Spleen (tissue), 11 donors: ENCODE measurements at regions not wholly inside any gene's neighbourhood (a gene's known extent, or its start where the extent isn't known, plus 50 kb on each side); places are given as distances from the start of the nearest gene placed in this dataset.

Source experiments
- DNase-seq: peaks from one replicate; pipeline ENCODE4 v3.0.0-alpha.2; 2020
- H3K27ac ChIP-seq, 8 donors: fragments of 200-600 bp; sonication (generic) in 7 of 8; 1 replicate in 4 of 8; 2 replicates in 4 of 8; pipeline versions ENCODE4 v1.5.0 to v1.8.0; 2016 to 2021; ENCODE audit warnings: inconsistent platforms in 4 of 8, mild to moderate bottlenecking in 4 of 8, moderate library complexity in 1 of 8
- H3K27me3 ChIP-seq, 7 donors: fragments of 200-600 bp; sonication (generic) in 6 of 7; replicated peaks in 1 of 7; 1 replicate in 4 of 7; 2 replicates in 3 of 7; pipeline versions ENCODE4 v1.5.0 to v1.8.0; 2016 to 2021; ENCODE audit warnings: inconsistent platforms in 3 of 7, mild to moderate bottlenecking in 1 of 7
- H3K36me3 ChIP-seq, 6 donors: fragments of 200-600 bp; sonication (generic) in 5 of 6; 1 replicate in 4 of 6; 2 replicates in 2 of 6; pipeline versions ENCODE4 v1.5.0 to v1.8.0; 2016 to 2021; ENCODE audit warnings: inconsistent platforms in 2 of 6
- H3K4me1 ChIP-seq, 6 donors: fragments of 200-600 bp; sonication (generic) in 5 of 6; 1 replicate in 3 of 6; 2 replicates in 3 of 6; pipeline versions ENCODE4 v1.5.0 to v1.8.0; 2016 to 2021; ENCODE audit warnings: inconsistent platforms in 3 of 6
- H3K4me3 ChIP-seq, 8 donors: fragments of 200-600 bp; sonication (generic) in 7 of 8; 1 replicate in 4 of 8; 2 replicates in 4 of 8; pipeline versions ENCODE4 v1.5.0 to v1.8.0; 2016 to 2021; ENCODE audit warnings: inconsistent platforms in 4 of 8, mild to moderate bottlenecking in 4 of 8, moderate library complexity in 2 of 8
- H3K9me3 ChIP-seq, 8 donors: fragments of 200-600 bp; sonication (generic) in 7 of 8; 1 replicate in 4 of 8; 2 replicates in 4 of 8; pipeline versions ENCODE4 v1.5.0 to v1.8.0; 2016 to 2021; ENCODE audit warnings: inconsistent platforms in 4 of 8
- POLR2A ChIP-seq, 3 donors: fragments of 450-650 bp; IDR thresholded peaks; one replicate each; pipeline ENCODE4 v1.5.1; 2017; ENCODE audit warnings: antibody characterized with exemption in 3 of 3, mild to moderate bottlenecking in 1 of 3
- POLR2AphosphoS5 ChIP-seq, 3 donors: sonication (generic); formaldehyde crosslinking; IDR thresholded peaks; one replicate each; pipeline ENCODE4 v1.5.1; 2017; ENCODE audit warnings: antibody characterized with exemption in 3 of 3
- WGBS, 5 donors: extraction: QIAGEN DNeasy Blood & Tissue Kit in 3 of 5; methylation state at CpG; one replicate each; pipeline versions ENCODE4 v1.1.5 to v1.1.7; 2013 to 2018; 5-methylcytosine and 5-hydroxymethylcytosine counted together
- intact Hi-C: fragments of 100-400 bp; cut with DNase I; formaldehyde crosslinking; loops from one replicate; pipeline ENCODE4 v1.15.0; 2023; ENCODE audit warnings: low total_unique reads
- TF ChIP-seq, protein P1 (sequence below), 11 experiments: fragments of 200-600 bp in 7 of 11; fragments of 450-650 bp in 4 of 11; sonication (generic) in 4 of 11; IDR thresholded peaks in 8 of 11; conservative IDR thresholded peaks in 3 of 11; 1 replicate in 7 of 11; 2 replicates in 4 of 11; pipeline versions ENCODE4 v1.4.0 to v1.8.0; 2016 to 2021; ENCODE audit warnings: antibody characterized with exemption in 11 of 11, inconsistent platforms in 4 of 11, mild to moderate bottlenecking in 1 of 11
- donor health status: healthy with polysubstance abuse.
- donor health status: DM: no; HTN: no; CAD: no; lungs with moderate emphysema.
- donor health status: DM: no; HTN: no; CAD: no.
- donor health status: Bipolar disorder and iron deficiency.
- donor health status: healthy.
- donor health status: DM: no; HTN: no; CAD: no.
- donor health status: DM: yes; HTN: yes; CAD: no.

DNA sequence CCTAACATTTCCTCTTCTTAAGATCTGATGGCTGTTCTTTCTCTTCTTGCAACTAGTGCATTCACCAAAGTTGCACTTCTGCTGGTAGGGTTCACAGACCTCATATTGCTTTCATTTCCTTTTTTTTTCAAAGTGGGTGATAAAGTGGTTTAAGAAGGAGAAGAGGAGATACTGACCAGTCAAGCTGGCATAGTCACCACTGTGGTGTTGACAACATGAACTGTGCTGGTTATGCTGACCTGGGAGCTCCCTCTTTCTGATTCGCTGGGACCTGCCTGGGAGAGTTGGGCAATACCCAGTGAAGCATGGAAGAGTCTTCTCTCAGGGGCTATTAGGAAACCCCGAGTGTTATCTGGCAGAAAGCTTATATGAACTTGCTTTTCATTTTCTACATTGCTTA, 222.9 kb downstream of the SLITRK5 start:
- Histone ChIP-seq H3K4me1 (no peaks in the 10 kb centered on the region), H3K36me3 (no peaks in the 10 kb centered on the region), H3K4me3 (no peak overlapping the region), H3K9me3 (peaks cover 0 to 17% (median 0%) of the 10 kb centered on the region in 8 donors), H3K27ac (no peak overlapping the region), H3K27me3 (no peaks in the 10 kb centered on the region)
- no peak for DNase-seq
- 58 to 71% (median 66%) methylated on average over 2 of the region's 2 CpGs for WGBS, 5 donors
- TF ChIP-seq, protein P1, sequence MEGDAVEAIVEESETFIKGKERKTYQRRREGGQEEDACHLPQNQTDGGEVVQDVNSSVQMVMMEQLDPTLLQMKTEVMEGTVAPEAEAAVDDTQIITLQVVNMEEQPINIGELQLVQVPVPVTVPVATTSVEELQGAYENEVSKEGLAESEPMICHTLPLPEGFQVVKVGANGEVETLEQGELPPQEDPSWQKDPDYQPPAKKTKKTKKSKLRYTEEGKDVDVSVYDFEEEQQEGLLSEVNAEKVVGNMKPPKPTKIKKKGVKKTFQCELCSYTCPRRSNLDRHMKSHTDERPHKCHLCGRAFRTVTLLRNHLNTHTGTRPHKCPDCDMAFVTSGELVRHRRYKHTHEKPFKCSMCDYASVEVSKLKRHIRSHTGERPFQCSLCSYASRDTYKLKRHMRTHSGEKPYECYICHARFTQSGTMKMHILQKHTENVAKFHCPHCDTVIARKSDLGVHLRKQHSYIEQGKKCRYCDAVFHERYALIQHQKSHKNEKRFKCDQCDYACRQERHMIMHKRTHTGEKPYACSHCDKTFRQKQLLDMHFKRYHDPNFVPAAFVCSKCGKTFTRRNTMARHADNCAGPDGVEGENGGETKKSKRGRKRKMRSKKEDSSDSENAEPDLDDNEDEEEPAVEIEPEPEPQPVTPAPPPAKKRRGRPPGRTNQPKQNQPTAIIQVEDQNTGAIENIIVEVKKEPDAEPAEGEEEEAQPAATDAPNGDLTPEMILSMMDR (IDR thresholded peaks at IDR 0.05 in 8 of 11, conservative IDR thresholded peaks at IDR 0.05 in 3 of 11): no peak
- no peak for TF ChIP-seq POLR2A (IDR thresholded peaks at IDR 0.05)
- no peak for TF ChIP-seq POLR2AphosphoS5 (IDR thresholded peaks at IDR 0.05)
- intact Hi-C loops: no loop called here

DNA sequence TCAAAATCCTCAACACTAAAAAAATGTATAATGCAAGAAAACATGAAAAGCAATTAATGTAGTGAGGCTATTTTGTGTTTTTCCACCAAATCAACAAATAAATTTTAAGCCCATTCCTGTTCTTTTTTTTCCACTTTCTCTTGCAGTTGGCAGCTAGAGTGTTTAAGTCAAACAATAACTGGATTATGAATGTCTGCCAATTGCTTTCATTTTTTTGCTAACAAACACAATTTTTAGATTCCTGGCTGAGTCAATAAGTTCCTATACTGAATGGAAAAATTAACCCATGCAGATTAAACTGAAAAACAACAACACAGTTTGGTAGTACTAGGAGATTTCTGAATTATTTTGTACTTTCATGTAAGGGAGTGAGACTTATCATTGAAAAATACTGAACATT, 232.4 kb downstream of the SLITRK5 start:
- H3K27me3 ChIP-seq: no peaks in the 10 kb centered on the region
- H3K4me1 ChIP-seq: no peaks in the 10 kb centered on the region
- peaks cover 0 to 9% (median 2%) of the 10 kb centered on the region in 8 donors for H3K9me3 ChIP-seq
- TF ChIP-seq POLR2AphosphoS5 (IDR thresholded peaks at IDR 0.05): no peak
- TF ChIP-seq, protein P1 (IDR thresholded peaks at IDR 0.05 in 8 of 11, conservative IDR thresholded peaks at IDR 0.05 in 3 of 11): no peak
- no peak for TF ChIP-seq POLR2A (IDR thresholded peaks at IDR 0.05)
- H3K36me3 ChIP-seq: no peaks in the 10 kb centered on the region
- H3K27ac ChIP-seq: no peak overlapping the region
- H3K4me3 ChIP-seq: no peak overlapping the region
- intact Hi-C loops: no loop called here
- DNase-seq: no peak

DNA sequence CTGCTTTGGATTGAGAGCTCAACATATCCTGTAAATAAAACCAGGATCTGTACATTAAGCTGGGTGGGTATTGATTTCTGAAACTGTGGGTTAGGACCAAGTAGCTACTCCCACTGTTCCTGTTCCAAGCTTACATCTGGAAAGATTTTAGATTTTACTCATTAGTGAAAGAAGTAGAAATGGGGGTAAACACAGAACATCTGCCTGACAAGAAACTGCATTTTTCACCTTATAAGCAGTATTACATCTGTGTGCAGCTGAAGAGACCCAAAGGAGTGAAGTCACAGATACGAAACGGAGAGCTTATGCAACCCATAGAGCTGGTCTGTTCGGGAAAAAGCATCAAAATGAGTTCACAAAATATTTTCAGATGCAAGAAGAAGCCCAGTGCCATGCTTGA, 235.2 kb downstream of the SLITRK5 start:
- Histone ChIP-seq H3K27me3 (no peaks in the 10 kb centered on the region), H3K36me3 (no peaks in the 10 kb centered on the region), H3K27ac (no peak overlapping the region), H3K9me3 (peaks cover 0 to 9% (median 0%) of the 10 kb centered on the region in 8 donors), H3K4me3 (no peak overlapping the region), H3K4me1 (no peaks in the 10 kb centered on the region)
- 75 to 91% (median 82%) methylated on average over 3 of the region's 3 CpGs for WGBS, 5 donors
- no peak for DNase-seq
- TF ChIP-seq POLR2A (IDR thresholded peaks at IDR 0.05) (no peak), POLR2AphosphoS5 (IDR thresholded peaks at IDR 0.05) (no peak)
- TF ChIP-seq, protein P1 (IDR thresholded peaks at IDR 0.05 in 8 of 11, conservative IDR thresholded peaks at IDR 0.05 in 3 of 11): no peak
- intact Hi-C loops: no loop called here

- intact Hi-C loops: no loop called here
Measured at GRCh38 chr13:87907202-87907601, 236.0 kb downstream of the SLITRK5 start.

More at GRCh38 chr13:87907202-87907601, 236.0 kb downstream of the SLITRK5 start:
- DNase-seq: no peak
- H3K9me3 ChIP-seq: peaks cover 0 to 13% (median 1%) of the 10 kb centered on the region in 8 donors
- WGBS, 5 donors: 48 to 74% (median 71%) methylated on average over 1 of the region's 1 CpG
- no peaks in the 10 kb centered on the region for H3K36me3 ChIP-seq
- H3K27me3 ChIP-seq: no peaks in the 10 kb centered on the region
- TF ChIP-seq, protein P1 (IDR thresholded peaks at IDR 0.05 in 8 of 11, conservative IDR thresholded peaks at IDR 0.05 in 3 of 11): no peak
- no peak overlapping the region for H3K4me3 ChIP-seq
- H3K27ac ChIP-seq: no peak overlapping the region
- no peaks in the 10 kb centered on the region for H3K4me1 ChIP-seq
